H1 (cell line): ENCODE measurements at regions not wholly inside any gene's neighbourhood (a gene's known extent, or its start where the extent isn't known, plus 50 kb on each side); places are given as distances from the start of the nearest gene placed in this dataset.

Source experiments
- ATF2 ChIP-seq: IDR thresholded peaks from 2 replicates; pipeline ENCODE4 v1.6.1; 2012; ENCODE audit warnings: low read length, inconsistent platforms
- BCL11A ChIP-seq, 2 experiments: IDR thresholded peaks; one replicate each; pipeline ENCODE4 v1.6.1; 2011; ENCODE audit warnings: low read depth in 2 of 2, low read length in 2 of 2, mild to moderate bottlenecking in 2 of 2
- CREB1 ChIP-seq: IDR thresholded peaks from 2 replicates; pipeline ENCODE4 v1.6.1; 2012; ENCODE audit warnings: inconsistent platforms
- CTBP2 ChIP-seq: IDR thresholded peaks from 2 replicates; pipeline ENCODE4 v1.7.0; 2011; ENCODE audit warnings: borderline replicate concordance, mild to moderate bottlenecking, moderate library complexity, mixed read lengths, low read length; ENCODE audit not compliant: insufficient read depth, insufficient read length
- JUND ChIP-seq: IDR thresholded peaks from 2 replicates; pipeline ENCODE4 v1.6.1; 2011; ENCODE audit warnings: mild to moderate bottlenecking, improper control_type of control experiment, low read length
- SP2 ChIP-seq: IDR thresholded peaks from 2 replicates; pipeline ENCODE4 v1.6.1; 2012; ENCODE audit warnings: mild to moderate bottlenecking, low read length, inconsistent platforms
- USF2 ChIP-seq: IDR thresholded peaks from 2 replicates; pipeline ENCODE4 v1.6.1; 2011; ENCODE audit warnings: low read length, improper control_type of control experiment

GRCh38 chr4:77248805-77249204 is 91.8 kb downstream of the CCNG2 start (continued):
- TF ChIP-seq ATF2 (no peak), CTBP2 (no peak), CREB1 (no peak), JUND (no peak), BCL11A (IDR thresholded peaks at IDR 0.05; ENCODE audit: low read depth in 2 of 2, low read length in 2 of 2) (no peak), SP2 (no peak), USF2 (no peak)
